Psoas muscle (tissue), 7 donors: ENCODE measurements at regions not wholly inside any gene's neighbourhood (a gene's known extent, or its start where the extent isn't known, plus 50 kb on each side); places are given as distances from the start of the nearest gene placed in this dataset.

Source experiments
- ATAC-seq, 4 donors: fragments of 200-7000 bp; cut with Tn5 transposase; one replicate each; pipeline ENCODE4 v1.9.1; 2020; ENCODE audit warnings: moderate library complexity in 3 of 4, mild to moderate bottlenecking in 2 of 4
- DNase-seq, 2 donors: peaks; one replicate each; pipeline ENCODE4 v3.0.0-alpha.2; 2020
- H3K27ac ChIP-seq: fragments of 200-600 bp; one replicate; pipeline ENCODE4 v1.8.0; 2022
- H3K27me3 ChIP-seq, 3 donors: fragments of 200-600 bp in 1 of 3; one replicate each; pipeline versions ENCODE4 v1.6.1 to v1.8.0; 2013 to 2022; ENCODE audit warnings: low read length in 2 of 3, mild to moderate bottlenecking in 2 of 3, moderate library complexity in 1 of 3; ENCODE audit not compliant: insufficient read depth in 3 of 3
- H3K36me3 ChIP-seq, 2 donors: fragments of 200-600 bp in 1 of 2; one replicate each; pipeline versions ENCODE4 v1.6.1 to v1.8.0; 2013 to 2022; ENCODE audit warnings: low read depth in 1 of 2, mild to moderate bottlenecking in 1 of 2, moderate library complexity in 1 of 2; ENCODE audit not compliant: insufficient read depth in 1 of 2
- H3K4me1 ChIP-seq: fragments of 200-600 bp; one replicate; pipeline ENCODE4 v1.8.0; 2022
- H3K4me3 ChIP-seq: fragments of 200-600 bp; one replicate; pipeline ENCODE4 v1.8.0; 2022; ENCODE audit warnings: mild to moderate bottlenecking
- H3K9me3 ChIP-seq: fragments of 200-600 bp; one replicate; pipeline ENCODE4 v1.8.0; 2022
- CTCF ChIP-seq: fragments of 200-600 bp; IDR thresholded peaks from one replicate; pipeline ENCODE4 v1.8.0; 2022; ENCODE audit warnings: antibody characterized with exemption
- WGBS, 3 donors: extraction: QIAGEN DNeasy Blood & Tissue Kit; methylation state at CpG; one replicate each; pipeline versions ENCODE4 v1.1.6 to v1.1.7; 2013; 5-methylcytosine and 5-hydroxymethylcytosine counted together
- intact Hi-C, 2 donors: fragments of 100-400 bp; cut with DNase I; formaldehyde crosslinking; loops; one replicate each; pipeline versions ENCODE4 v1.11.0 to v1.14.2; 2022
- donor health status: healthy with polysubstance abuse.
- donor health status: DM: no; HTN: no; CAD: no; lungs with moderate emphysema.
- donor health status: Bipolar disorder and iron deficiency.
- donor health status: healthy.
- donor health status: DM: yes; HTN: yes; CAD: no.
- donor health status: DM: no; HTN: no; CAD: no.
- donor health status: DM: yes; HTN: yes; CAD: no.

- ATAC-seq: no peak
- no peak for TF ChIP-seq CTCF
- 48 to 56% (median 52%) methylated on average over 5 of the region's 5 CpGs for WGBS, 3 donors
Observed at GRCh38 chr4:181438641-181439040, 804.6 kb upstream of the TENM3 start.

GRCh38 chr4:181443021-181443420 lies 800.2 kb upstream of the TENM3 start:
- Histone ChIP-seq H3K4me3 (no peak overlapping the region), H3K27me3 (peaks cover 0 to 3% (median 0%) of the 10 kb centered on the region in 3 donors), H3K36me3 (no peaks in the 10 kb centered on the region), H3K4me1 (no peaks in the 10 kb centered on the region), H3K27ac (no peak overlapping the region), H3K9me3 (no peaks in the 10 kb centered on the region)
- no peak for TF ChIP-seq CTCF
- intact Hi-C loops: no loop called here
- no peak for ATAC-seq
- 20 to 36% (median 31%) methylated on average over 6 of the region's 6 CpGs for WGBS, 3 donors
- no peak for DNase-seq

More at GRCh38 chr4:181438641-181439040, 804.6 kb upstream of the TENM3 start:
- intact Hi-C loops: no loop called here
- no peaks in the 10 kb centered on the region for H3K9me3 ChIP-seq
- H3K27me3 ChIP-seq: peaks cover 0 to 3% (median 0%) of the 10 kb centered on the region in 3 donors
- no peaks in the 10 kb centered on the region for H3K4me1 ChIP-seq
- H3K4me3 ChIP-seq: no peak overlapping the region
- H3K36me3 ChIP-seq: no peaks in the 10 kb centered on the region
- DNase-seq: no peak
- no peak overlapping the region for H3K27ac ChIP-seq

- intact Hi-C loops: no loop called here
- Histone ChIP-seq H3K27ac (no peak overlapping the region), H3K36me3 (no peaks in the 10 kb centered on the region), H3K27me3 (no peaks in the 10 kb centered on the region), H3K4me3 (no peak overlapping the region), H3K9me3 (no peaks in the 10 kb centered on the region), H3K4me1 (no peaks in the 10 kb centered on the region)
- DNase-seq (no peak), ATAC-seq (no peak)
- no peak for TF ChIP-seq CTCF
- WGBS, 3 donors: 82 to 88% (median 84%) methylated on average over 7 of the region's 7 CpGs
Observed at GRCh38 chr4:181465826-181466225, 777.4 kb upstream of the TENM3 start.

- intact Hi-C loops: no loop called here
- Histone ChIP-seq H3K27me3 (no peaks in the 10 kb centered on the region), H3K4me3 (no peak overlapping the region), H3K27ac (no peak overlapping the region), H3K36me3 (no peaks in the 10 kb centered on the region), H3K9me3 (no peaks in the 10 kb centered on the region), H3K4me1 (no peaks in the 10 kb centered on the region)
- no peak for TF ChIP-seq CTCF
- DNase-seq: no peak
- no peak for ATAC-seq
- WGBS, 3 donors: 70 to 71% (median 71%) methylated on average over 6 of the region's 6 CpGs
Observed at GRCh38 chr4:181468451-181468850, 774.8 kb upstream of the TENM3 start.

- intact Hi-C loops: no loop called here
- no peak for ATAC-seq
- no peak overlapping the region for H3K4me3 ChIP-seq
- no peaks in the 10 kb centered on the region for H3K27me3 ChIP-seq
- H3K4me1 ChIP-seq: no peaks in the 10 kb centered on the region
- no peaks in the 10 kb centered on the region for H3K9me3 ChIP-seq
- no peaks in the 10 kb centered on the region for H3K36me3 ChIP-seq
- TF ChIP-seq CTCF: no peak
- no peak for DNase-seq
- H3K27ac ChIP-seq: no peak overlapping the region
- WGBS, 3 donors: 29 to 43% (median 32%) methylated on average over 5 of the region's 5 CpGs
Observed at GRCh38 chr4:181470306-181470705, 772.9 kb upstream of the TENM3 start.
